ENCODE measurements at regions not wholly inside any gene's neighbourhood (a gene's known extent, or its start where the extent isn't known, plus 50 kb on each side); places are given as distances from the start of the nearest gene placed in this dataset.

DNA sequence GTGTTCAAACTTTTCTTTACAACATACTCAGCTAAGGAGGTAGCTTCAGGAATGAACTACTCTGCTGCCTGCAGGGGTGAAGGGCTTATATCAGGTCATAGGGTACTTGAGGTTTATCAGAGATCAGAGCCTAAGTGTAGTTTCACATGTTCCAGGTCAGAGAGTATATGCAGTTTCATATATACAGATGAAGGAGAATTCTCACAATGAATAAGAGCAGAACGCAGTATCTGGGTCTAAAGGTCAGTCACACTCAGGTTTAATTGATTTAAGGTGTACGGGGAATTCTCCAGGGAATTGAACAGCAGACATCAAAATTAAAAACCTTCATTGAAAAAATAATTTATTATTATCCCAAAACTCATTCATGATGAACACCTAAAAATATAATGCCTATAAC lies 700.6 kb downstream of the TECRL start:
- no peak for TF ChIP-seq ZFX (IDR thresholded peaks at IDR 0.05)
- TF ChIP-seq, protein P1, sequence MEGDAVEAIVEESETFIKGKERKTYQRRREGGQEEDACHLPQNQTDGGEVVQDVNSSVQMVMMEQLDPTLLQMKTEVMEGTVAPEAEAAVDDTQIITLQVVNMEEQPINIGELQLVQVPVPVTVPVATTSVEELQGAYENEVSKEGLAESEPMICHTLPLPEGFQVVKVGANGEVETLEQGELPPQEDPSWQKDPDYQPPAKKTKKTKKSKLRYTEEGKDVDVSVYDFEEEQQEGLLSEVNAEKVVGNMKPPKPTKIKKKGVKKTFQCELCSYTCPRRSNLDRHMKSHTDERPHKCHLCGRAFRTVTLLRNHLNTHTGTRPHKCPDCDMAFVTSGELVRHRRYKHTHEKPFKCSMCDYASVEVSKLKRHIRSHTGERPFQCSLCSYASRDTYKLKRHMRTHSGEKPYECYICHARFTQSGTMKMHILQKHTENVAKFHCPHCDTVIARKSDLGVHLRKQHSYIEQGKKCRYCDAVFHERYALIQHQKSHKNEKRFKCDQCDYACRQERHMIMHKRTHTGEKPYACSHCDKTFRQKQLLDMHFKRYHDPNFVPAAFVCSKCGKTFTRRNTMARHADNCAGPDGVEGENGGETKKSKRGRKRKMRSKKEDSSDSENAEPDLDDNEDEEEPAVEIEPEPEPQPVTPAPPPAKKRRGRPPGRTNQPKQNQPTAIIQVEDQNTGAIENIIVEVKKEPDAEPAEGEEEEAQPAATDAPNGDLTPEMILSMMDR (conservative IDR thresholded peaks at IDR 0.05), result no peak
- no peak overlapping the region for H3K27ac ChIP-seq

DNA sequence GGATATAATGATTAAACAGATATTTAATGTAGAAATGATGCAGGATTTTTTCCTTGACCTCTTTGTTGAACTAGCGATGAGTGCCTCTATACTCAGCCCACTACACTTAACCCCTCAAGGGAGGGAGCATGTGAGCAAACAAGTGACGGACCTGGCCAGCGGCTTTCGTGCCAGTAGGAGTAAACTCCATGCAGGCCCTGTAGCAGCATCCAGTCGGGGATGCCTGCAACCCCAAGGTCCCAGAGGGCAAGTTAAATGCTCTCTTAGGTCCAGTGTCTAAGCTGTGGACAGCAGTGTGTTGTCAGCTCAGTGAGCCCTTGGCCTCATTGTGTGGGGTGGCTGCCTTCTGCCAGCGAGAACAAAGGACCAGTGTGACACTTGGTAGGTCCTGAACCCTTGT lies 708.7 kb downstream of the TECRL start:
- no peak overlapping the region for H3K27ac ChIP-seq
- TF ChIP-seq, protein P1 (conservative IDR thresholded peaks at IDR 0.05), result no peak
- TF ChIP-seq ZFX (IDR thresholded peaks at IDR 0.05), result no peak

DNA sequence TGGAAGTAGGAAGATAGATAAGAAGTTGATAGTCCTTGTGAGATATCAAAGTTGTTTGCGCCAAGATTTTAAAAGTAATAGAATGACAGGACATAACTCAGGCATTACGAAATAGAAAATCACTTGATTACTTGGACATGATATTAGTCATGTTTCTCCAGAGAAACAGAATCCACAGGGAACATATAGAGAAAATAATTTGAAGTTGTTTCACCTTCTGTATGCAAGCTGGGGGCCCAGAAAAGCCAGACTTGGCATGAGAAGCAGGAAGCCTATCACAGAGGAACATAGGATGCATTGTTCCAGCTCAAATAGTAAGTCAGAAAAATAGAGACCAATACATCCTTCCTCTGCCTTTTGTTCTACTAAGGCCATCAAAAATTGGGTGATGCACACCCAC lies 715.9 kb downstream of the TECRL start:
- no peak overlapping the region for H3K27ac ChIP-seq
- TF ChIP-seq, protein P1 (conservative IDR thresholded peaks at IDR 0.05), result no peak
- no peak for TF ChIP-seq ZFX (IDR thresholded peaks at IDR 0.05)

DNA sequence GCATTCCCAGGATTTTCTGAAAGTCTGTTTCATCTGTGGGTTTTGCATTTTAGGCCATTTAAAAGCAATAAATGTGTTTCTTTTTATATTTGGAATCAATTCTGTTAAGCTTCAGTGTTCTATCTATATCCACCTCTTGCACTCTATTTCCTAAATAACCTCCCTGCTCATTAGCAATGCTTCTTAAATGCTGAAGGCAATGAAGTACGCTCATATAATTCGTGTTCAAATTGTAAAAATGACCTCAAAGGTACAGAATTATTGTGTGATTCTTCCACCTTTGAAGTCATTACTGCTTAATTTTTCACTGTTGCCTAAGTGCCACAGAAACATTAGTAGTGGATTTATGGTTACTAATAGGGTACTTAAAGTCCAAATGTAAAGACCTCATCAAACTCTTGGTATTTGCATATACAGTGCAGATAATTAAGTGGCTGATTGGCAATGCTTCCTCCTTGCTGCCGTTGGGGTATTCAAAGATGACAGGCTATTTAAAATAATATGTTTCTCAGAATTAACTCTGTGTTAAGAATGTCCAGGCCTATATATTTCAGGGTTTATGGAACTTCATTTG lies 730.8 kb downstream of the TECRL start:
- TF ChIP-seq ZFX (IDR thresholded peaks at IDR 0.05), result no peak
- TF ChIP-seq, protein P1 (conservative IDR thresholded peaks at IDR 0.05), result no peak
- H3K27ac ChIP-seq, result no peak overlapping the region

DNA sequence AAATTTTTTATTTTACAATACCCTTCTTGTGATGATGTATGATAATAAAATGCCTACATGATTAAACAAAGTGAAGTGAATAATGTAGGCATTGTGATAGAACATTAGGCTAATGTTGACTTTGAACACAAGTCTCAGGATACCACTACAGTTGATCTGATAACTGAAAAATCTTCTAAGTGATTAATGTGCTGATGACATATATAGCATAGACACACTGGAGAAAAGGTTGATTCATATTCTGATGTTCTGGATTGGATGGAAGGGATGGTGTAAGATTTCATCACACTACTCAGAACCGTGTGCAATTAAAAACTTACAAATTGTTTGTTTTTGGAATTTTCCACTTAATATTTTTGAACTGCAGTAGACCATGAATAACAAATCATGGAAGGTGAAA lies 738.5 kb downstream of the TECRL start:
- TF ChIP-seq, protein P1 (conservative IDR thresholded peaks at IDR 0.05), result no peak
- TF ChIP-seq ZFX (IDR thresholded peaks at IDR 0.05), result no peak
- no peak overlapping the region for H3K27ac ChIP-seq

DNA sequence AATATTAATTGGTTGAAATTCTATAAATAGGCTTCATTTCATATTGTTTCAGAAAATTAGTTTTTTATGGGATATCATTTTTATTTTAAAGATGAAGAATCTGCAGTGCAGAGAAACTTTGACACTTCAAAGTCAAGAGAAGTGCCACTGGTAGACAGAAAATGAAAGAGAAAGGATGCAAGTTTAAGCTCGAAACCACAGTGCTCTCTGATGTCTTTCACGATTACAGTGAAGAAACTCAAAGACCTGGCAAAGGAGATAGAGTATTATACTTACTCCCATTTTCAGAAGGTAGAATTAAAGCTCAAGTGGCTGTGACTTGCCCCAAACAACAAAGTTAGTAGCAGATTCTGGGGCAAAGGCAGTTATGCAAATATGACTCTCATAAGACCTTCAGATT lies 745.4 kb downstream of the TECRL start:
- TF ChIP-seq ZFX (IDR thresholded peaks at IDR 0.05), result no peak
- TF ChIP-seq, protein P1 (conservative IDR thresholded peaks at IDR 0.05), result no peak
- H3K27ac ChIP-seq, result no peak overlapping the region

DNA sequence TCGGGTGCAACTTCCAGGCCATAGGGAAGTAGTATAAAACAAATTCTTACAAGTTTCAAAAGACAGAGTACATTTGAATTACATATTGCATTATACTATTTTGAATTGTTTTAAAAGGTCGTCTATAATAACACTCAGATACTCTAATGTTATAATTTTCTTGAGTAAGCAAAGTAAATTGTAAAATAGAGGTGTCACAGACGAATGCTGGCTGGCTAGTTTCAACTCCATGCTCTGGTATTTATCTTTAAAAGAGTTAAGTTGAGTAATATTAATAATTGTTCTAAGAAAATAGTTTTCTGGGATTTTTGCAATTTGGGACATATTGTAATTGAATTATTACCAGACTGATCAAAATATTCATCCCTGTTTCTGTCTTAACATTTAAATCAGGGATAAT lies 764.9 kb downstream of the TECRL start:
- no peak overlapping the region for H3K27ac ChIP-seq
- TF ChIP-seq ZFX (IDR thresholded peaks at IDR 0.05), result no peak
- TF ChIP-seq, protein P1 (conservative IDR thresholded peaks at IDR 0.05), result no peak

Measured in C4-2B (cell line).